ENCODE measurements at regions not wholly inside any gene's neighbourhood (a gene's known extent, or its start where the extent isn't known, plus 50 kb on each side); places are given as distances from the start of the nearest gene placed in this dataset.

DNA sequence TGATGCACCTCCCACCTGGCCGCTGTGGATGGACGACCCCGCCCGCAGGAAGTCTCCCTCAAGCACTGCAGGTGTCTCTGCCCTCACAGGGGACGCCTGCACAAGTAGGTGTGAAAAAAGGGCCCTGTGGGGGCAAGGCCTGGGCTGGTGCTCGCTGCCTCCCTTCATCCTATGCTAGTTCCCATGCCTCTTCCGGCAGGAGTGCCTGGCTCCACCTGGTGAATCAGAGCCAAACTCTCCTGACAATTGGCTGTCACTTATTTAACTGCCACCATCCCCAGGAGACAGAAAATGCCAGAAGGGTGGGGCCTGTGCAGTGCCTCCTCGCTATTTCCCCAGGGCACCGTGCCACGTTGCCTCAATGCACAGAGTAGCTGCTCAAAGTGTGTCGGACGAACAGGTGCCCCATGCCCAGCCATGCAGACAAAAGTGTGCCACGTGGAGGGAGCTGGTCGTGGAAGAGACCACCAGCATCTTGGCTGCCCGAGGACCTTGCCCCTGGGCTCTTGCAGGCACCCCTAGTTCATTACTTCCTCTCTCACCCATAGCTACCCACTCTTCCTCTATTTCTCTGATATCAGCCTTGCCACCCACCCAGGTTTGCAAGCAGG is 170.7 kb downstream of the SEC14L1 start:
- Histone ChIP-seq H3K4me2 (ENCODE audit: low read length) (no peak overlapping the region), H3K79me2 (ENCODE audit: low read length) (no peaks in the 10 kb centered on the region), H4K20me1 (ENCODE audit: insufficient read depth, low read length) (no peaks in the 10 kb centered on the region), H3K27ac (ENCODE audit: low read length) (no peak overlapping the region), H3K36me3 (replicated peaks; ENCODE audit: low read depth, low read length) (no peaks in the 10 kb centered on the region), H3K4me3 (ENCODE audit: low read length) (no peak overlapping the region), H3K4me1 (ENCODE audit: low read length) (no peaks in the 10 kb centered on the region), H3K9ac (ENCODE audit: low read length) (no peak overlapping the region), H2AFZ (ENCODE audit: low read depth, low read length) (no peak overlapping the region), H3K9me3 (ENCODE audit: insufficient read depth, low read length) (no peaks in the 10 kb centered on the region), H3K27me3 (ENCODE audit: low read depth, low read length) (peaks cover 8% of the 10 kb centered on the region; the same call in 1 of the 2 replicates)
- TF ChIP-seq, protein P1, sequence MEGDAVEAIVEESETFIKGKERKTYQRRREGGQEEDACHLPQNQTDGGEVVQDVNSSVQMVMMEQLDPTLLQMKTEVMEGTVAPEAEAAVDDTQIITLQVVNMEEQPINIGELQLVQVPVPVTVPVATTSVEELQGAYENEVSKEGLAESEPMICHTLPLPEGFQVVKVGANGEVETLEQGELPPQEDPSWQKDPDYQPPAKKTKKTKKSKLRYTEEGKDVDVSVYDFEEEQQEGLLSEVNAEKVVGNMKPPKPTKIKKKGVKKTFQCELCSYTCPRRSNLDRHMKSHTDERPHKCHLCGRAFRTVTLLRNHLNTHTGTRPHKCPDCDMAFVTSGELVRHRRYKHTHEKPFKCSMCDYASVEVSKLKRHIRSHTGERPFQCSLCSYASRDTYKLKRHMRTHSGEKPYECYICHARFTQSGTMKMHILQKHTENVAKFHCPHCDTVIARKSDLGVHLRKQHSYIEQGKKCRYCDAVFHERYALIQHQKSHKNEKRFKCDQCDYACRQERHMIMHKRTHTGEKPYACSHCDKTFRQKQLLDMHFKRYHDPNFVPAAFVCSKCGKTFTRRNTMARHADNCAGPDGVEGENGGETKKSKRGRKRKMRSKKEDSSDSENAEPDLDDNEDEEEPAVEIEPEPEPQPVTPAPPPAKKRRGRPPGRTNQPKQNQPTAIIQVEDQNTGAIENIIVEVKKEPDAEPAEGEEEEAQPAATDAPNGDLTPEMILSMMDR (IDR thresholded peaks at IDR 0.05; ENCODE audit: low read depth, low read length) = no peak
- no peak for TF ChIP-seq EZH2phosphoT487 (IDR thresholded peaks at IDR 0.05; ENCODE audit: low read depth)

DNA sequence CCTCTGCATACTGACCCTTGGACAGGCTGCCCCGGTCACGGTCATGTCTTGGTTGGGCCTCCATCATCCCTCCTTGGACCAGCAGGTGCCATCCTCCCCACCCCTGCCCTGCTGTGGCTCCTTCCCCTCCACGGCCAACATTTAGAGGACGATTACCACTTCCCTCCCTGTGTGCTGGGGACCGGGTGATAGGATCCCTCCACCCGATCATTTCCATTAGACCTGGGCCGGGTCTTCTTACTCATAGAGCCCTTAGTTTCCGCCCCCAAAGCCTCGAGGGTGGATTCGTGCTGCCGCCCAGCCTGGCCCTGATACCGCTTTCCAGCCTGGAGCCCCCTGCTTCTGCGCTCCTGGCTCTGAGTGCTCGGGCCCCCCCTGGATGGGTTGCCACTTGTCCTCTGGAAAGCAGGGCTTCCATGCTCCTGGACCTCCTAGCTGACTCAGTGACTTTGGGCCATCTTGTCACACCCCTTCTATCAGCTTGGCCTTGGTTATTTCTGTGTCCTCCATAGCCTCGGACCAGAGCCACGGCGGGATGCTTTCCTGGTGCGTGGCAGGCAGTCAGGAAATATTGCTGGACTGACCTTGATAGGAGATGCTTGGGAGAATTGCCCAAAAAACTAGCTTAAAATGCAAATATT is 171.4 kb downstream of the SEC14L1 start:
- H3K27me3 ChIP-seq (ENCODE audit: low read depth, low read length) = peaks cover 8% of the 10 kb centered on the region; the same call in 1 of the 2 replicates
- H3K79me2 ChIP-seq (ENCODE audit: low read length) = no peaks in the 10 kb centered on the region
- H3K36me3 ChIP-seq (replicated peaks; ENCODE audit: low read depth, low read length) = no peaks in the 10 kb centered on the region
- no peak overlapping the region for H3K4me2 ChIP-seq (ENCODE audit: low read length)
- H2AFZ ChIP-seq (ENCODE audit: low read depth, low read length) = no peak overlapping the region
- no peak overlapping the region for H3K4me3 ChIP-seq (ENCODE audit: low read length)
- H4K20me1 ChIP-seq (ENCODE audit: insufficient read depth, low read length) = no peaks in the 10 kb centered on the region
- H3K27ac ChIP-seq (ENCODE audit: low read length) = no peak overlapping the region
- no peaks in the 10 kb centered on the region for H3K9me3 ChIP-seq (ENCODE audit: insufficient read depth, low read length)
- TF ChIP-seq EZH2phosphoT487 (IDR thresholded peaks at IDR 0.05; ENCODE audit: low read depth) = no peak
- TF ChIP-seq, protein P1 (IDR thresholded peaks at IDR 0.05; ENCODE audit: low read depth, low read length) = no peak
- H3K9ac ChIP-seq (ENCODE audit: low read length) = no peak overlapping the region
- no peaks in the 10 kb centered on the region for H3K4me1 ChIP-seq (ENCODE audit: low read length)

DNA sequence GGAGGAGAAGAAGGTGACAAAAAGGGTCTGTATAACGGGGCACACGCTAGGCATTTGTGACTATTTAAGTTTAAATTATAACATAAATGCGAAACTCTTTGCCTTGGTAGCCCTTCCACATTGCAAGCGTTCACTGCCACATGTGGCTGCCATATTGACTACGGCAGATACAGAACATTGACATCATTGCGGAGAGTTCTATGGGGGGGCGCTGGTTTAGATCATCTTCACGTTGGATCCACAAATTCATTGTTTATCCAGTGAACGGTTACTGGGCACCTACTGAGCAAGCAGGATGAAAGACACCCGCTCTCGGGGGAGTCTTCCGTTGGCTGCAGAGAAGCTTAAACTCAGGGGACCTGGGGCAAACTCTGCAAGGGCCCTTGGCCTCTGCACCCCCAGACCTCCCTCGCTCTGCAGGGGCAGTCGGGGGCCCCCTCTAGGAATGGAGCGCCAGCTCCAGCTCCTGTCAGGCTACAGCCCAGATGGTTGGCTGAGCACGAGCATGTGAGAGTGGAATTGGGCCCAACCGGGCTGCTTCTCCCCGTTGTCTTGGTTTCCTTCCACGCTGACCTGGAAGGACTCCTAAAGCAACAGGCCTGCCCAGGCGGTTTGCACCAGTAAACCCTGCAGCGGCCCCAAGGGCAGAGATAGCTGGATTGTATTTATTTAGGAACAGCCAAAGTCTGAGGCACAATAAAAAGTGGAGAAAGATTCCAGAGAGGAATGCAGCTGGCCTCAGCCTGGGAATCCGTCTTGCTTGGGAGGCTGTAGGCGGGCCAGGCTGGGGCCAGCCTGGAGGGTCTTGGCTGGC is 172.2 kb downstream of the SEC14L1 start:
- H3K79me2 ChIP-seq (ENCODE audit: low read length) = no peaks in the 10 kb centered on the region

More for the DNA sequence above, 172.2 kb downstream of the SEC14L1 start:
- no peaks in the 10 kb centered on the region for H4K20me1 ChIP-seq (ENCODE audit: insufficient read depth, low read length)
- H3K4me3 ChIP-seq (ENCODE audit: low read length) = no peak overlapping the region
- no peaks in the 10 kb centered on the region for H3K9me3 ChIP-seq (ENCODE audit: insufficient read depth, low read length)
- H2AFZ ChIP-seq (ENCODE audit: low read depth, low read length) = no peak overlapping the region
- H3K4me2 ChIP-seq (ENCODE audit: low read length) = no peak overlapping the region
- no peak overlapping the region for H3K9ac ChIP-seq (ENCODE audit: low read length)
- TF ChIP-seq EZH2phosphoT487 (IDR thresholded peaks at IDR 0.05; ENCODE audit: low read depth) = no peak
- TF ChIP-seq, protein P1 (IDR thresholded peaks at IDR 0.05; ENCODE audit: low read depth, low read length) = no peak
- no peak overlapping the region for H3K27ac ChIP-seq (ENCODE audit: low read length)
- peaks cover 8% of the 10 kb centered on the region; the same call in 1 of the 2 replicates for H3K27me3 ChIP-seq (ENCODE audit: low read depth, low read length)
- no peaks in the 10 kb centered on the region for H3K36me3 ChIP-seq (replicated peaks; ENCODE audit: low read depth, low read length)
- H3K4me1 ChIP-seq (ENCODE audit: low read length) = no peaks in the 10 kb centered on the region

Data from OCI-LY3 (cell line).